Activated T-helper 2 cell treated with anti-CD3 and anti-CD28 coated beads, Interferon-gamma antibody, Interleukin-2, Interleukin-4, amounts not matched to agents 10 μg/mL and 5 μg/mL and 100 μg/mL, durations not matched to agents 14 hours and 24 hours and 36 hours (primary cell): ENCODE measurements at regions not wholly inside any gene's neighbourhood (a gene's known extent, or its start where the extent isn't known, plus 50 kb on each side); places are given as distances from the start of the nearest gene placed in this dataset.

ENCODE experiments used
- DNase-seq: peaks from one replicate; pipeline ENCODE4 v3.0.0; 2021; ENCODE audit warnings: low spot score
- H3K27ac Mint-ChIP-seq: one replicate; pipeline ENCODE4 v1.8.0; 2021; ENCODE audit warnings: mixed read lengths
- H3K27me3 Mint-ChIP-seq: one replicate; pipeline ENCODE4 v1.8.0; 2021; ENCODE audit warnings: low read depth, mixed read lengths
- H3K36me3 Mint-ChIP-seq: one replicate; pipeline ENCODE4 v1.8.0; 2021; ENCODE audit warnings: low read depth, mixed read lengths
- H3K4me1 Mint-ChIP-seq: one replicate; pipeline ENCODE4 v1.8.0; 2021; ENCODE audit warnings: low read depth, mixed read lengths
- H3K4me3 Mint-ChIP-seq: one replicate; pipeline ENCODE4 v1.8.0; 2021; ENCODE audit warnings: low read depth, mild to moderate bottlenecking, moderate library complexity, mixed read lengths
- H3K9me3 Mint-ChIP-seq: one replicate; pipeline ENCODE4 v1.8.0; 2021; ENCODE audit warnings: mixed read lengths
- intact Hi-C: fragments of 100-400 bp; cut with micrococcal nuclease; formaldehyde crosslinking; loops from one replicate; pipeline ENCODE4 v1.15.1; 2023

DNA sequence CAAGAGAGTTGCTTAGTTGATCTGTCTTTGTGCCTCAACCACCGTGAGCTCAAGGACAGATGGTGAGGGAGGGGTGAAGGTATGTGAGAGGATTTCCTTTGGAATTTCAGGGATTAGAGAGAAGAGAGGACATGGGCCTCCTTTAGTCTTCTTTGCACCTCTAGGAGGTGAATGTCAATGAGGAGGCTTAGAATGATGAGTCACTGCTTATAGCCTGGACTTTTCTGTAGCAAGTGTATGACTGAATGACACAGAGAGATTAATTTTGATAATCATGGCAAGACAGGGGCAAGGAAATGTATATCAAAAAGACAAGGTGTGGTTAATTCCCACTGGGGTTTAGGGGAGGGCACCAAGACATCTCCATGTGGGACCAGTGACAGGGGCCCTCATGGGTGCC is 947.3 kb upstream of the TENM4 start:
- Mint-ChIP-seq H3K27ac (no peak overlapping the region), H3K4me1 (no peaks in the 10 kb centered on the region), H3K27me3 (no peaks in the 10 kb centered on the region), H3K9me3 (peaks cover 21% of the 10 kb centered on the region), H3K4me3 (no peak overlapping the region), H3K36me3 (no peaks in the 10 kb centered on the region)
- intact Hi-C loops = no loop called here
- DNase-seq = no peak

DNA sequence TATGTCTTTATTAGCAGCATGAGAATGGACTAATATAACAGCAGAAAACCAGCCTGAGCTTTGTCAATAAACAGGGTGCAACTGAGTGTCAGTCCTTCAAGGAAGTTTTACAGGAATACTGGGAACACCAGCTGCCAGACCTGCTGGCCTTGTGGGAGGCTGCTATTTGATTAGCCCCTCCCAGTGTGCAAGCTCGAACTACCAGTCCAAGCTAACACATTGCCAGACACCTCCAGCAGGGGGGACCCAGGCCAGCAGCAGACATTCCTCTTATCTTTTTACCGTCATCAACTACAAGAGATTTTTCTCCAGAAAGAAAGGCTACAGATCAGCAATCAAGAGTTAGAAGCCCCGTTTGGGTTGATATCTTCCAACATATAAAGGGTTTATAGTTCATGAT is 942.8 kb upstream of the TENM4 start:
- H3K27ac Mint-ChIP-seq = no peak overlapping the region
- no peak for DNase-seq
- peaks cover 15% of the 10 kb centered on the region for H3K9me3 Mint-ChIP-seq
- H3K4me3 Mint-ChIP-seq = no peak overlapping the region
- H3K36me3 Mint-ChIP-seq = no peaks in the 10 kb centered on the region
- H3K4me1 Mint-ChIP-seq = no peaks in the 10 kb centered on the region
- intact Hi-C loops = no loop called here
- no peaks in the 10 kb centered on the region for H3K27me3 Mint-ChIP-seq

DNA sequence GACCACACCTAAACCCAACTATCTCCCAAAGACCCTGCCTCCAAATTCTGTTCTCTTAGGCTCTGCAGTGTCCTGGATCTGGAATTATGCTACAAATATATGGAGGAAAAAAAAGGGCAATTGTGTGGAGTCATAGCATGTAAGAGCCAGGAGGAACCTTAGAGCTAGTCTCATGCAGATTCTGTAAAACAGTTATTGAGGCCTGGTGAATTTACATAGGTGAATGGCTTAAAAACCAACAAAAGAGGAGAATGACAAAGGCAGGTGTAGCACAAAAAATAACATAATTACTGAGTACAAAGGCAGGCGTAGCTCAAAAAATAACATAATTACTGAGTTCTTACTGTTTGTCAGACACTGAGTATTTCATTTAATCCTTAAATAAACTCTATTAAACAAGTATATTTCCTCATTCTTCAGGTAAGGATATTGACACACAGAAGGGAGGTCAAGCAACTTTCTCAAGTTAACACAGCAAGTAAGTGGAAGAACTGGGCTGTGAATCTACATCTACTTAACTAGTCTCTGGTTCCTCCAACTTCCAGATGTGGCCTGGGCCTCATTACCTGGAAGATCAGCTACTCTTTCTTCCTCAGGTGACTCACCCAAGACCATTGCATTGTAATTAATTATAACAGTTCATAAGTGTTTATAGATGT is 938.9 kb upstream of the TENM4 start:
- intact Hi-C loops = no loop called here
- no peak for DNase-seq
- no peak overlapping the region for H3K27ac Mint-ChIP-seq
- H3K9me3 Mint-ChIP-seq = peaks cover 29% of the 10 kb centered on the region
- H3K36me3 Mint-ChIP-seq = no peaks in the 10 kb centered on the region
- no peak overlapping the region for H3K4me3 Mint-ChIP-seq
- no peaks in the 10 kb centered on the region for H3K4me1 Mint-ChIP-seq
- H3K27me3 Mint-ChIP-seq = no peaks in the 10 kb centered on the region

DNA sequence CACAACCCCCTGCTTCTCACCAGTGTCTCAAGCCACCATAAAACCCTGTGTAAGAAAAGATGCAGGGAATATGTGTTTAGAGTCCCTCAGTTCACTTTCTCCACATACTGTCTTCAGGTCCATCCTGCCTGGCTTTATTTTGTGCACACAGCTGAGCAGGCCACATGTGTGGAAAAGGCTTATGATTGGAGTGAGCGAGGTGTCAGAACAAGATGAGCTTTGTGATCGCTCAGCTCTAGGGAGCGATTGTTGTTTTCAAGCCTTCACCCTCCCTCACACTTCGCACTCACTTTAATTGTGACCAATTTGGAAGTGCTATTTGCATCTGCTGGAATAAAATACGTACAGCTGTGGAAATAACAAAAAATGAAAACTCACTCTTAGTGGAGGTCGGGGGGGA is 931.1 kb upstream of the TENM4 start:
- Mint-ChIP-seq H3K27ac (no peak overlapping the region), H3K36me3 (no peaks in the 10 kb centered on the region), H3K9me3 (peaks cover 49% of the 10 kb centered on the region), H3K4me1 (no peaks in the 10 kb centered on the region), H3K4me3 (no peak overlapping the region), H3K27me3 (no peaks in the 10 kb centered on the region)
- DNase-seq = no peak
- intact Hi-C loops = no loop called here

DNA sequence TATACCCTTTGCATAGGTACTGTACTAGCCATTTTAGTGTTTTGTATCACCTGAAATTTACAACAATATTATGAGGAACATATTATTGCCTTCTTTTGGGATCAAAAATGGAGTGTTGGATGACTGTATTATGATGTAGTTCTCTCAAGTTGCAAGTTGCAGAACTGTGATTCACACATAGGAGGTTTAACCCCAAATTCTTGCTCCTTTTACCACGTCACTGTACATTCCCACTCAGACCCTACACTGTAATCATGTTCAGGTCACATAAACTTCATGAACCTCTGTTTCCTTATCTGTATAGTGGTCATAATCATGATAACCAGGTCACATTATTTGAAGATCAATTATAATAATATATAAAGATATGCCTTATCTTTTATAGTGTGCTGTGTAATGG is 925.1 kb upstream of the TENM4 start:
- Mint-ChIP-seq H3K36me3 (no peaks in the 10 kb centered on the region), H3K27ac (no peak overlapping the region), H3K4me3 (no peak overlapping the region), H3K4me1 (no peaks in the 10 kb centered on the region), H3K27me3 (no peaks in the 10 kb centered on the region), H3K9me3 (peaks cover 25% of the 10 kb centered on the region)
- no peak for DNase-seq
- intact Hi-C loops = no loop called here

DNA sequence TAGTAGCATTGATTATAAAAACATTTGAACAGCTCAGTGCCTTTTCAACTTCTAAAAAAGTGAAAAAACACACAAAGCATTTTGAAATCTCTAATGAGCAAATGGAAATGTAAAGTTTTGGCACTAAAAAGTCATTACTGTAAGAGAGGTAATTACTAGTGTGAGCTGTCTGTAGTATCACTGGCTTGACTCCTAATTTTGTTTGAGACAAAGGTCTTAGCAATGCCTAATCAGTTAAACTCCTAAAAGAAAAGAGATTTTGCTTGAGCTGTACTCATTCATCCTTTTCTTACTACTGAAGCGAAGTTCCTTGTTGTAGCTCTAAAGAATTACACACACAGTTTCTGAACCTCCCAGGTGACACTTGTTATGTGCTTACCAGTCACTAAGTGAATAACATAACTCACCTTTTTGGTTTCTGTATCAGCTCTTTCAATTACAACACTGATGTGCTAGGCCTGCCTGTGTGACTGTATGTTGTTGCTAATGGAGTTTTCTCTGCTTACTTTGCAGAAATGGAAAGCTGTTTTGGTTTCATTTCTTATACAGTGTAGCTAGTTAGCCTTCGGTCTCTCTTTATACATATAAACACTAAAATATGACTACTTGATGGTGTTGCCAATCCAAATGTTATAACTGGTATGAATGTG is 924.4 kb upstream of the TENM4 start:
- no peak for DNase-seq
- Mint-ChIP-seq H3K9me3 (peaks cover 25% of the 10 kb centered on the region), H3K36me3 (no peaks in the 10 kb centered on the region), H3K27me3 (no peaks in the 10 kb centered on the region), H3K4me1 (no peaks in the 10 kb centered on the region), H3K4me3 (no peak overlapping the region), H3K27ac (no peak overlapping the region)
- intact Hi-C loops = no loop called here

DNA sequence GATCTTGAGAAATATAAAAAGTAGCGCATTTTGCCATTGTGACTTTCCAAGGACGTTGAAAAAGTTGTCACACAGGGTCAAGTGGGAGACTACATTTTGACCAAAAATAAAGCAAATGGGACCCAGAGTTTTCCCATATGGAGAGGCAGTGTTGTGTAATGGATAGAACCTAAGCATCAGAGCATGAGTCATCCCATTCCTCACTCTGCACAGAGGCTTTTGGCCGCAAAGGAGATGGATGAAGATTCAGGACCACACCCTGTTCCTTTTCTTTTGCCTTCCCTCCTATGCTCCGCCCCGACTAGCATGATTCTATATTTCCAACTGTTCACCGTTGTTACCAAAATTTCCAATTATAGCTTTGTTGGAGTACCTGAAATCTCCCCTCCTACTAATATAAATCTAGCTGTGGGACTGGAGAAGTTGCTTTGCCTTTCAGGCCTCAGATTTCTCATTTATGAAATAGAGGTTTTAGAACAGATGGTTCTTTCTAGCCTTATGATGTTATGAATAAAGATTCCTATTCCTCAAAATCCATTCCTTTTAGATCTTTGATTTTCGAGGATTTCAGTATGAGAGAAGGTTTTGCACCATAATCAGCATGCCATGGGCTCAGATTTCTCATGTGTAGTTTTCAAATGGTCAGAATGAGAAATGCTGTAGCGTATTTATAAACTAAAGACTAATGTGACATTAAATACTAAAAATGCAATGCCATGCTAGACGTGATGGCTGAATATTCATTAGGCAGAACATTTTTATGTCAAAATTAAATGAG is 921.9 kb upstream of the TENM4 start:
- Mint-ChIP-seq H3K27me3 (no peaks in the 10 kb centered on the region), H3K9me3 (peaks cover 14% of the 10 kb centered on the region), H3K36me3 (no peaks in the 10 kb centered on the region), H3K4me1 (no peaks in the 10 kb centered on the region), H3K27ac (no peak overlapping the region), H3K4me3 (no peak overlapping the region)
- no peak for DNase-seq
- intact Hi-C loops = no loop called here

DNA sequence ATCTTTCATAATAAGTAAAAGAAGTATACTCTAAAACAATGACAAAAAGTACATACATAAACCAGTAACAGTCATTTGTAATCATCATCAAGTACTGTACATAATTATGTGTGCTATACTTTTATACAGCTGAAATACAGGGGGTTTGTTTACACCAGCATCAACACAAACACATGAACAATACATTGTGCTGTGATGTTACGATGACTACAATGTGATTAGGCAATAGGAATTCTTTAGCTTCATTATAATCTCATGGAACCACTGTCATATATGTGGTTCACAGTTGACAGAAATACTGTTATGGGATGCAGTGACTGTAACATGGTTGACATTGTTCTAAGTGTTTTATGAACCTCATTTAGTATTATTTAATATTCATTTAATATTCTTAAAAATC is 914.4 kb upstream of the TENM4 start:
- intact Hi-C loops = no loop called here
- Mint-ChIP-seq H3K4me3 (no peak overlapping the region), H3K36me3 (no peaks in the 10 kb centered on the region), H3K27me3 (no peaks in the 10 kb centered on the region), H3K4me1 (no peaks in the 10 kb centered on the region), H3K27ac (no peak overlapping the region), H3K9me3 (peaks cover 11% of the 10 kb centered on the region)
- DNase-seq = no peak

DNA sequence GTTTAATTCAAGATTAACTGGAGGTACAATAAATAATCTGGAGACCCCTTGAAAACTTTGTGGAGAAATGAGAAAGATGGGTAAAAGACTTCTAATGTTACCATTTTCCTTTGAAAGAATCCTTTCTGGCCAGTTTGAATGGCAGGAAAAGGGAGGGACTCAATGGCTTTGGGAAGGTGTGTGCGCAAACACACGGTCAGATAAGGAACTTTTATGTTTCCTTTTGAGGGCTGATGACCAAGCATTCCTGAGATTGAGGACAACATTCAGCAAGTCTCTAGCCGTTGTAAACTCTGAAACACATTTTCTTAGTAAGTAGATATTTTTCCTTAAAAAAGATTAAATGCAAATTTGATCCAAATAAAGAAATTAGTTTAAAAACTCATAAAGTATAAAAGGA is 909.7 kb upstream of the TENM4 start:
- H3K9me3 Mint-ChIP-seq = peaks cover 3% of the 10 kb centered on the region

DNA sequence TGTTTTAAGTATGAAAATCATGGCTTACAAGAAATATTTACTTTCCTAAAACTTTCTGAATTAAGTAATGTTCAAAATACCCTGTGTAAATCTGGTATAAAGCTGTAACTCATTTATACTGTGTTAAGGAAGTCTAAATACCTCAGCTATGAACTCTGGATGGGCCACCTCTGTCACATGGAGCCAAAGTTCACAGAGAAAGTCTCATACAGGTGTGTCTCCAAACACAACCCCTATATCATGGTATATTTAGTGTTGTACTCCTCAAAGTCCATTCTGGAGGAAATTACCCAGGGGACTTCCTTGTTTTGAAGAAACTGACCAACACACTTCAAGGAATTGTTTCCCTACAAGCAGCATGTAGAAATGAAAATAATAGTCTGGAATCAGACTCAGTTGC is 909.2 kb upstream of the TENM4 start:
- no peaks in the 10 kb centered on the region for H3K4me1 Mint-ChIP-seq
- intact Hi-C loops = no loop called here
- peaks cover 3% of the 10 kb centered on the region for H3K9me3 Mint-ChIP-seq
- DNase-seq = no peak
- no peaks in the 10 kb centered on the region for H3K27me3 Mint-ChIP-seq
- no peak overlapping the region for H3K27ac Mint-ChIP-seq
- no peak overlapping the region for H3K4me3 Mint-ChIP-seq
- H3K36me3 Mint-ChIP-seq = no peaks in the 10 kb centered on the region

More for the DNA sequence above, 909.7 kb upstream of the TENM4 start:
- DNase-seq = no peak
- no peak overlapping the region for H3K4me3 Mint-ChIP-seq
- no peaks in the 10 kb centered on the region for H3K27me3 Mint-ChIP-seq
- H3K4me1 Mint-ChIP-seq = no peaks in the 10 kb centered on the region
- H3K27ac Mint-ChIP-seq = no peak overlapping the region
- H3K36me3 Mint-ChIP-seq = no peaks in the 10 kb centered on the region
- intact Hi-C loops = no loop called here

DNA sequence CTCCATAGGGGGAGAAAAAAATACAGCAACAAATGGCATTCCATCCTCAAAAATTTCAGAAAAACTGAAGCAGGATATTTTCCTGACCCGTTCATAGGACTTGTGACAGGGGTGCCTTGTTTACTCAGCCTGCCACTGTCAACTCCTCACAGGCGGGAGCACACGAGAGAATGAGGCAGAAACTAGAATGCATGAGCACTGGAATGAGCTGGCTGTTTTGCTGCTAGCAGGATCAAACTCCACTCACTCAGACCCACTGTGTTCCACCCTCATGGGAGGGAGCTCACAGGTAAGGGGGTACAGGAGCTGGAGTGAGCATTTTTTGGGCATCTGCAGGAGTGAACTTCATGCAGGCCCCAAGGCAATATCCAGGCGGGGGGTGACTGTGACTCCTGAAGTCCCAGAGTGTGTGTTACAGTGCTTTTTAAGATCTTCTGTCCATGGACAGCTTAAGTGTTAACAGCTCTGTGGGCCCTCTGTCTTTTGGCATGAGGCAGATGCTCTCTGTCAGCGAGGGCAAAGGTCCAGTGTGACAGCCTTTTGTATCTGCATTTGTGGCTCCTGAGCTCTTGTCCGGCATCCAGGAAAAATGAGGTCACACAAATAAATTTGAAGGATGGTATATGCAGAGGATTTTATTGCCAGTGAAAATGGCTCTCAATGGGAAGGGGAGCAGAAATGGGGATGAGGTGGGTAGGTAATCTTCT is 905.7 kb upstream of the TENM4 start:
- peaks cover 12% of the 10 kb centered on the region for H3K9me3 Mint-ChIP-seq
- no peaks in the 10 kb centered on the region for H3K27me3 Mint-ChIP-seq

DNA sequence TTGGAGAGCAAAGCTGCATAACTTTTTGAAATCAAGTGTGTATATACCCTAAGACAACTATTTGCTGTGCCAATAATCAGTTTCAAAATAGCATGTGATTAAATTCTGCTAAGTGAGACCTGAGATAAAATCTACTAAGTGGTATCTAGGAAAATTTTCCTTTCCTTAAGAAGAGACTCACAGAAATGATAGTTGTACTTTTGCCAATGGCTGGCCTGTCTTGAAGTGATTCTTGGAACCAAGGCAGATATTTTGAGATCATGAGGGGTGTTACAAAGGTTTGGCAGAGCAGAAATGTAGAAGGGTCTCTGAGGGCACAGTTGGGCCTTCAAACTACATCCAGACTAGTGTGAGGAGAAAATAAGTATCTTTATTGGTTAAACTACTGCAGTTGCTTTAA is 902.6 kb upstream of the TENM4 start:
- Mint-ChIP-seq H3K4me3 (no peak overlapping the region), H3K9me3 (peaks cover 24% of the 10 kb centered on the region), H3K4me1 (no peaks in the 10 kb centered on the region), H3K36me3 (no peaks in the 10 kb centered on the region), H3K27ac (no peak overlapping the region), H3K27me3 (no peaks in the 10 kb centered on the region)
- no peak for DNase-seq
- intact Hi-C loops = no loop called here

More for the DNA sequence above, 905.7 kb upstream of the TENM4 start:
- Mint-ChIP-seq H3K36me3 (no peaks in the 10 kb centered on the region), H3K27ac (no peak overlapping the region), H3K4me1 (no peaks in the 10 kb centered on the region), H3K4me3 (no peak overlapping the region)
- intact Hi-C loops = no loop called here
- DNase-seq = no peak

DNA sequence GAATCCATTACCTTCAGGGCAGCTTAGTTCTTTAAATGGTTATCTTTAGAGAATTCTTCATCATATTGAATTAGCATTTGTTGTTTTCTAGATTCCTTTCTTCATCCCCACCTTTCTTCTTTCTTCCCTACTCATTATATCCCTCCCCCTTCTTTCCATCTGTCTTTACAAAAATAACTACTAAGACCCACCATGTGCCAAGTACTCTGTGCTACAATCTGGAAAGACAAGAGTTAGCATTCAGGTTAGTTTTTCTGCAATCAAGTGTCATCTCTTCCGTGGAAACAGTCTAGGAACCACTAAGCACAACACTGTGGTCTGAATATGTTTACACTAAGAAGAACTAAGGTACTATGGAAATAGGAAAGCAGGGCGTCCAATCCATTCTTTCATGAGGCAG is 897.4 kb upstream of the TENM4 start:
- H3K9me3 Mint-ChIP-seq = peaks cover 31% of the 10 kb centered on the region
- intact Hi-C loops = no loop called here

More for the DNA sequence above, 897.4 kb upstream of the TENM4 start:
- Mint-ChIP-seq H3K36me3 (no peaks in the 10 kb centered on the region), H3K27ac (no peak overlapping the region), H3K4me1 (no peaks in the 10 kb centered on the region), H3K4me3 (no peak overlapping the region), H3K27me3 (no peaks in the 10 kb centered on the region)
- DNase-seq = no peak
